ENCODE measurements at regions not wholly inside any gene's neighbourhood (a gene's known extent, or its start where the extent isn't known, plus 50 kb on each side); places are given as distances from the start of the nearest gene placed in this dataset.
"Not testable (repeated sequence)": the region's sequence is repeated elsewhere in the genome, so short reads cannot be mapped to it uniquely, and the experiment has no call there.

DNA sequence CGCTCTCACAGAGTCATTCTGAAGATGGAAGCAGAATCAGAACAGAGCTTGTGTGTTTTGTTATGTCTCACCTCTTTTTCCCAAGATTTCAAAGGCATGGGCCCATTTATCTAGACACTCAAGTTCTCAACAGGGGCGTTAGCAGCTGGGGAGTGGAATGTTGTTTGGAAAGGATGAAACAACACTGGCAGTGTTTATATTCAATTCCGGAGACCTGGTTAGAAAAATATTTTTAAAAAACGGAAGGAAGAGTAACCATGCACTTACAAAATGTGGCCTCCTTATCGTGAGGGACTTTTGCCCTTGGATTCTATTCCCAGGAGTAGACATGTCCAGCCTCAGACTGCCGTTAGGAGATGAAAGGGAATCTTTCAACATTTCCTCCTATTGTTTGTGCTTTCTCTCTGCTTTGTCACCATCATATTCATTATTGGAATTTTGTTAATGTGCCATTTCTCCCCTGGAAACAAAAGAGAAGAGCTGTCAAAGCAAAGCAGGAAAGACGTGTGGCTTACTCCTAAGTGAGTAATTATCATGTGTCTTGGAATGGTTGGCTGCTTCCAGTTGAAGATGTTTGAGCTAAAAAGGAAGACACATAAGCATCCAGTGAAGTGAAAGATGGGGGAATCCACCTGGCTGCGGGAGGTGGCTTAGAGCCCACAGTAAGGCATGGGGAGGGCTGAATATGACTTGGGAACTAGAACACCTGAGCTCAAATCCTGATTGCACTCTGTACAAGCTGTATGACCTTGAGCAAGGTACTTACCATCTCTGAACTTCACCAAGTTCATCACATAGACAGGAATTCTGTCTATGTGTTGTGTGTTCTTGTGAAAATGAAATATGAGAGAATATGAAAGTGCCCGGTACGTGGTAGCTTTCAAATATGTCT is 71.7 kb upstream of the JUN start:
- peaks cover 9% of the 10 kb centered on the region for H3K4me1 ChIP-seq (ENCODE audit: insufficient read depth, low read length)
- no peak overlapping the region for H3K9ac ChIP-seq (ENCODE audit: low read depth, low read length)
- H3K9me3 ChIP-seq (ENCODE audit: control insufficient read depth, insufficient read depth, low read length) = no peaks in the 10 kb centered on the region
- H3K36me3 ChIP-seq (ENCODE audit: insufficient read depth, low read length) = no peaks in the 10 kb centered on the region

GRCh38 chr1:58856281-58856680 is 72.4 kb upstream of the JUN start:
- not testable (repeated sequence) for H3K4me1 ChIP-seq (ENCODE audit: insufficient read depth, low read length); H3K9ac ChIP-seq (ENCODE audit: low read depth, low read length); H3K9me3 ChIP-seq (ENCODE audit: control insufficient read depth, insufficient read depth, low read length); H3K36me3 ChIP-seq (ENCODE audit: insufficient read depth, low read length)

- H3K9ac ChIP-seq (ENCODE audit: low read depth, low read length) = no peak overlapping the region
- no peaks in the 10 kb centered on the region for H3K9me3 ChIP-seq (ENCODE audit: control insufficient read depth, insufficient read depth, low read length)
- no peaks in the 10 kb centered on the region for H3K36me3 ChIP-seq (ENCODE audit: insufficient read depth, low read length)
- H3K4me1 ChIP-seq (ENCODE audit: insufficient read depth, low read length) = peaks cover 10% of the 10 kb centered on the region
Observed at GRCh38 chr1:58857680-58858673, 74.1 kb upstream of the JUN start.

DNA sequence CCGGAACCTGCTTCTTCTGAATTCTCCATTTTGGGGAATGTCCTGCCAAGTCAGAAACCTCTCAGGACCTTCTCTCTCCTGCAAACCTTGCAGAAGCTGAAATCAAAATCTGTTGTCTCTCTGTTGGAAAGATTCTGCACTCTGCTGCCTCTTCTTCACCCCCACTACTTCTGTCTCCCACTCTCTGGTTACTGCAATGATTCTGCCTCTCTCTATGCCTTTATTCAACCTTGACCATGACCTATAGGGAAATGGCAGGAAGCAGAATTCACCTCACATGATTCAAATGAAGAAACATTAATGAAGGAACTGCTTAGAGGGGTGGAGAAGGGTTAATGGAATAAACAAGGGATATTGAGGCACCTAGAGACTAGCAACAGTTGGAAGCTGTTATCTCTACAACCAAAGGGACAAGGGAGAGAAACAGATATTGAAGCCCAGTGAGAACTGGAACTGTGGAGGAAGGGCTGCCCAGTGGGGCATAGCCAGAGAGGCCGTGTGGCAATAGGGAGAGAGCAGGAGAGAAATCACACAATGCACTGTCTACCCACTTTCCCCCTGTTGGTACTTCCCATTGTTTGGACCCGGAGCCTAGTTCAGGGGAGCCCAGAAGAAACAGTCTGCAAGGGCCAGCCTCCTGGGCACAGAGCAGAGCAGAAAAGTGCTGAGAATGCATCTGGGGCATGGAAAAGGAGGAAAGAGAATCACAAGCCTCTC is 76.1 kb upstream of the JUN start:
- Histone ChIP-seq H3K4me1 (ENCODE audit: insufficient read depth, low read length) (peaks cover 8% of the 10 kb centered on the region), H3K9me3 (ENCODE audit: control insufficient read depth, insufficient read depth, low read length) (no peaks in the 10 kb centered on the region), H3K36me3 (ENCODE audit: insufficient read depth, low read length) (no peaks in the 10 kb centered on the region), H3K9ac (ENCODE audit: low read depth, low read length) (no peak overlapping the region)

GRCh38 chr1:58861076-58861475 is 77.2 kb upstream of the JUN start:
- H3K36me3 ChIP-seq (ENCODE audit: insufficient read depth, low read length) = no peaks in the 10 kb centered on the region
- no peaks in the 10 kb centered on the region for H3K9me3 ChIP-seq (ENCODE audit: control insufficient read depth, insufficient read depth, low read length)
- no peak overlapping the region for H3K9ac ChIP-seq (ENCODE audit: low read depth, low read length)
- peaks cover 8% of the 10 kb centered on the region for H3K4me1 ChIP-seq (ENCODE audit: insufficient read depth, low read length)

DNA sequence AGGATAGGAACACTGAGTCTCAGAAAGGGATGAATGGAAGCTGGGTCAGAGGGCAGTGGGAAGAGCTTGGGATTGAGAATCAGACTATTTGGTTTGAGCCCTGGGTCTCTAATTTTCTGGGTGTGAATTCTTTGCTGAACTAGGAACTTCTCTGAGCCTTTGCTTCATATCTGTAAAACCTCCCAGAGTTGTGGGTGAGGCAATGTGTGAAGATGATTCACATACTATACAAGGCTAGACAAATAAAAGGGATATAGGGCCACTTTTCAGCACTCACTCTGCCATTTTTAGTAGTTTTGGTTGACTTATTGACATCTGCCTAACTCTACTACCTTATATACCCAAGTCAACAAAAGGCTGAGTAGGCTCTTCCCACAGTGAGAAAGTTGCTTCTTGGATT is 77.7 kb upstream of the JUN start:
- Histone ChIP-seq H3K9ac (ENCODE audit: low read depth, low read length) (no peak overlapping the region), H3K36me3 (ENCODE audit: insufficient read depth, low read length) (no peaks in the 10 kb centered on the region), H3K4me1 (ENCODE audit: insufficient read depth, low read length) (peaks cover 8% of the 10 kb centered on the region), H3K9me3 (ENCODE audit: control insufficient read depth, insufficient read depth, low read length) (no peaks in the 10 kb centered on the region)

DNA sequence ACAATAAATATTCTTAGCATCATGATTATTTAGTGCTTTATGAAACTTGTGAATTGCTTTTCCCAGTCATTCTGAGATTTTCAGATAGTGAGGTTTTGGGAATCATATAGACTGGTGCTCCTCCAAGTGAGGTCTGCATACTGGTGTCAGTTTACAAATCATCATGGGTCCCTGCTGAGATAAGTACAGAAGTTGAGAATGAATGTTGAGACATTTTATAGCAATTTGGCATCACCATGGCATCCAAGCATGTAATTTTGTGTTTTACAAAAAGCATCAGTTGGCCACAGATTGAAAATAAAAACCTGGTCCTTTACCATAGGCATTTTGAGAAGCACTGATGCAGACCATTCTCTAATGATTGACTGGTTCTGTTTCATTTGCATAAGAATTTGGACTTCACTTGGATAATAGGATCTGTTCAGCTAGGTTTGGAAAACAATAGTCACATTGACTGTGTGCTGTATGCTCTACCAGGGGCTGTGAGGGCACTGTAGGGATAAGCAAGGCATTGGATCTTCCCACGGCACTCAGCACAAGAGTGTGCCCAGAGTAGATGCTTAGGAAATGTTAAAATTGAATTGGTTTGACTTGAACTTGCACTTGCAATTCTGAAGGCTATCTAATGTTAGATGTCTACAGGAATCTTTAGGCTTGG is 79.0 kb upstream of the JUN start:
- Histone ChIP-seq H3K36me3 (ENCODE audit: insufficient read depth, low read length) (no peaks in the 10 kb centered on the region), H3K9me3 (ENCODE audit: control insufficient read depth, insufficient read depth, low read length) (no peaks in the 10 kb centered on the region), H3K4me1 (ENCODE audit: insufficient read depth, low read length) (peaks cover 8% of the 10 kb centered on the region), H3K9ac (ENCODE audit: low read depth, low read length) (no peak overlapping the region)

- H3K9me3 ChIP-seq (ENCODE audit: control insufficient read depth, insufficient read depth, low read length) = no peaks in the 10 kb centered on the region
- no peak overlapping the region for H3K9ac ChIP-seq (ENCODE audit: low read depth, low read length)
- no peaks in the 10 kb centered on the region for H3K36me3 ChIP-seq (ENCODE audit: insufficient read depth, low read length)
- H3K4me1 ChIP-seq (ENCODE audit: insufficient read depth, low read length) = peaks cover 8% of the 10 kb centered on the region
Observed at GRCh38 chr1:58864654-58865053, 80.8 kb upstream of the JUN start.

GRCh38 chr1:58866578-58866977 is 82.7 kb upstream of the JUN start:
- no peaks in the 10 kb centered on the region for H3K9me3 ChIP-seq (ENCODE audit: control insufficient read depth, insufficient read depth, low read length)
- H3K4me1 ChIP-seq (ENCODE audit: insufficient read depth, low read length) = peaks cover 8% of the 10 kb centered on the region
- H3K36me3 ChIP-seq (ENCODE audit: insufficient read depth, low read length) = no peaks in the 10 kb centered on the region
- no peak overlapping the region for H3K9ac ChIP-seq (ENCODE audit: low read depth, low read length)

DNA sequence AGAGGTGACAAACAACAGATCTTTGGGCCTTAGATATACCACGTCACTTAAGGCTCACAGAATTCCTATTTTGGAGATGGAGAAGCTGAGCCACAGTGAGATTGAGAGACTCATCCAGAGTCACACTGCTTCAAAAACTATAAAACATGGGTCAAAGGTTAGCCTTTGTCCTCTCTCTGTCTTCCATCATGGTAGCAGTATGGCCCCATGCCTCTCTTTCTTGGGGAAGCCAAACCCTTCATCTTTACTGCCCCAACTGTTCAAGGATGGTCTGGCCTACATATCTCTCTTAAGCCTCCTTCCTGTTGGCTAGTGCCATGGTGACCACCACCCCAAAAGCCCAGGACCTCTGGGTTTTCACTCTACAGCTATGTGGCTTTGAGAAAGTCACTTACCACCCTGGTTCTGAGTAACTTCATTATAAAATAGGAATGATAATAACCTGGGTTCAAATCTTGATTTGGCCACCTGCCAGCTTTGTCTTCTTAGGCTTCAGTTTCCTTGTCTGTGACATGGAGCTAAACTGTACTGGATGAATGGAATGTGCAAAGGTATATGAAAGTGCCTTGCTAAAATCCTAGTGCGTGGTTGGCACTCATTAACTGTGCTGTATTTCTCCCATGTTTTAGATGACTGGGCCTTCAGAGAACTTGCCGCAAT is 85.9 kb upstream of the JUN start:
- Histone ChIP-seq H3K4me1 (ENCODE audit: insufficient read depth, low read length) (no peaks in the 10 kb centered on the region), H3K9me3 (ENCODE audit: control insufficient read depth, insufficient read depth, low read length) (no peaks in the 10 kb centered on the region), H3K9ac (ENCODE audit: low read depth, low read length) (no peak overlapping the region), H3K36me3 (ENCODE audit: insufficient read depth, low read length) (no peaks in the 10 kb centered on the region)

GRCh38 chr1:58870298-58870676 is 86.4 kb upstream of the JUN start:
- H3K9ac ChIP-seq (ENCODE audit: low read depth, low read length) = no peak overlapping the region
- peaks cover 4% of the 10 kb centered on the region for H3K4me1 ChIP-seq (ENCODE audit: insufficient read depth, low read length)
- H3K9me3 ChIP-seq (ENCODE audit: control insufficient read depth, insufficient read depth, low read length) = no peaks in the 10 kb centered on the region
- H3K36me3 ChIP-seq (ENCODE audit: insufficient read depth, low read length) = no peaks in the 10 kb centered on the region

DNA sequence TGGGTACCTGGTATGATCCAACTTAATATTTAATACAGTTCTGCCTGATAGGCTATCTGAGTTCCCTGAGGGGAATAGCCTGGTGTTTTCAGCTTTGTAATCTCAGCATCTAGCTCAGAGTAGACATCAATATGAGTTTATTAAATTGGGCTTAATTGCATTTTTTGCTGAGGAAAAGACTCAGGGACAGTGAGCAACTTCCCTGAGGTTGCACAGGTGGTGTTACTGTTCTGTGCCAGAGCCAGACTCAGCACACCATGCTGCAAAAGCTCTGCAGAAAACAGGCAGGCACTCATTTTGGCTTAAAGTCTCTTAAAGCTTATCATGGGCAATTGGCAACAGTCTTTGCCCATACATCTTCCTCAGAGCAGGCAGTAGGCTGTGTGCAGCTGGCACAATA is 90.5 kb upstream of the JUN start:
- no peaks in the 10 kb centered on the region for H3K36me3 ChIP-seq (ENCODE audit: insufficient read depth, low read length)
- H3K4me1 ChIP-seq (ENCODE audit: insufficient read depth, low read length) = peaks cover 6% of the 10 kb centered on the region
- no peaks in the 10 kb centered on the region for H3K9me3 ChIP-seq (ENCODE audit: control insufficient read depth, insufficient read depth, low read length)
- no peak overlapping the region for H3K9ac ChIP-seq (ENCODE audit: low read depth, low read length)

Data from ES-I3 (cell line).